ENCODE measurements at regions not wholly inside any gene's neighbourhood (a gene's known extent, or its start where the extent isn't known, plus 50 kb on each side); places are given as distances from the start of the nearest gene placed in this dataset.
A peak's percentile ranks its signal among the peaks of the same experiment; 100 is the strongest.

GRCh38 chr3:187822402-187822801, 77.1 kb upstream of the BCL6 start:
- Mint-ChIP-seq H3K27ac (ENCODE audit: unreplicated experiment) (no peak overlapping the region), H3K9me3 (ENCODE audit: unreplicated experiment) (peaks cover 3% of the 10 kb centered on the region), H3K36me3 (ENCODE audit: unreplicated experiment) (no peaks in the 10 kb centered on the region), H3K4me1 (ENCODE audit: unreplicated experiment) (no peaks in the 10 kb centered on the region), H3K27me3 (ENCODE audit: unreplicated experiment) (no peaks in the 10 kb centered on the region), H3K4me3 (ENCODE audit: unreplicated experiment) (no peak overlapping the region)
- DNase-seq (ENCODE audit: extremely low spot score, unreplicated experiment), result no peak
- no peak for TF ChIP-seq CTCF (IDR thresholded peaks at IDR 0.05)

- Mint-ChIP-seq H3K27ac (ENCODE audit: unreplicated experiment) (no peak overlapping the region), H3K4me3 (ENCODE audit: unreplicated experiment) (no peak overlapping the region), H3K27me3 (ENCODE audit: unreplicated experiment) (no peaks in the 10 kb centered on the region), H3K9me3 (ENCODE audit: unreplicated experiment) (peaks cover 3% of the 10 kb centered on the region), H3K4me1 (ENCODE audit: unreplicated experiment) (no peaks in the 10 kb centered on the region), H3K36me3 (ENCODE audit: unreplicated experiment) (no peaks in the 10 kb centered on the region)
- TF ChIP-seq CTCF (IDR thresholded peaks at IDR 0.05), result no peak
- DNase-seq (ENCODE audit: extremely low spot score, unreplicated experiment), result no peak
Observed at GRCh38 chr3:187823746-187824145, 78.5 kb upstream of the BCL6 start.

GRCh38 chr3:187827723-187828122, 82.5 kb upstream of the BCL6 start:
- no peak overlapping the region for H3K4me3 Mint-ChIP-seq (ENCODE audit: unreplicated experiment)
- no peaks in the 10 kb centered on the region for H3K27me3 Mint-ChIP-seq (ENCODE audit: unreplicated experiment)

GRCh38 chr3:187828579-187829452, 83.5 kb upstream of the BCL6 start:
- DNase-seq (ENCODE audit: extremely low spot score, unreplicated experiment), result peak; percentile 54
- H3K4me3 Mint-ChIP-seq (ENCODE audit: unreplicated experiment), result no peak overlapping the region
- no peaks in the 10 kb centered on the region for H3K36me3 Mint-ChIP-seq (ENCODE audit: unreplicated experiment)
- no peaks in the 10 kb centered on the region for H3K27me3 Mint-ChIP-seq (ENCODE audit: unreplicated experiment)
- H3K4me1 Mint-ChIP-seq (ENCODE audit: unreplicated experiment), result peaks cover 2% of the 10 kb centered on the region
- TF ChIP-seq CTCF (IDR thresholded peaks at IDR 0.05), result no peak
- no peak overlapping the region for H3K27ac Mint-ChIP-seq (ENCODE audit: unreplicated experiment)
- peaks cover 3% of the 10 kb centered on the region for H3K9me3 Mint-ChIP-seq (ENCODE audit: unreplicated experiment)

More at GRCh38 chr3:187827723-187828122, 82.5 kb upstream of the BCL6 start:
- TF ChIP-seq CTCF (IDR thresholded peaks at IDR 0.05), result no peak
- Mint-ChIP-seq H3K27ac (ENCODE audit: unreplicated experiment) (no peak overlapping the region), H3K36me3 (ENCODE audit: unreplicated experiment) (no peaks in the 10 kb centered on the region), H3K9me3 (ENCODE audit: unreplicated experiment) (peaks cover 3% of the 10 kb centered on the region), H3K4me1 (ENCODE audit: unreplicated experiment) (peaks cover 2% of the 10 kb centered on the region)
- DNase-seq (ENCODE audit: extremely low spot score, unreplicated experiment), result no peak

- H3K4me3 Mint-ChIP-seq (ENCODE audit: unreplicated experiment), result no peak overlapping the region
- peaks cover 9% of the 10 kb centered on the region for H3K9me3 Mint-ChIP-seq (ENCODE audit: unreplicated experiment)
- DNase-seq (ENCODE audit: extremely low spot score, unreplicated experiment), result peak; percentile 42
- H3K36me3 Mint-ChIP-seq (ENCODE audit: unreplicated experiment), result no peaks in the 10 kb centered on the region
- TF ChIP-seq CTCF (IDR thresholded peaks at IDR 0.05), result no peak
- H3K27me3 Mint-ChIP-seq (ENCODE audit: unreplicated experiment), result no peaks in the 10 kb centered on the region
- peaks cover 2% of the 10 kb centered on the region for H3K4me1 Mint-ChIP-seq (ENCODE audit: unreplicated experiment)
- no peak overlapping the region for H3K27ac Mint-ChIP-seq (ENCODE audit: unreplicated experiment)
Observed at GRCh38 chr3:187830181-187830580, 84.9 kb upstream of the BCL6 start.

Measured in osteocyte (in vitro differentiated cells).